Mesodermal cell (in vitro differentiated cells): ENCODE measurements at regions not wholly inside any gene's neighbourhood (a gene's known extent, or its start where the extent isn't known, plus 50 kb on each side); places are given as distances from the start of the nearest gene placed in this dataset.

Experiments
- H3K27ac ChIP-seq: 2 replicates; pipeline ENCODE4 v1.7.0; 2013; ENCODE audit warnings: mild to moderate bottlenecking, low read depth, low read length, moderate library complexity; ENCODE audit not compliant: severe bottlenecking
- H3K36me3 ChIP-seq: 2 replicates; pipeline ENCODE4 v1.7.1; 2013; ENCODE audit warnings: mild to moderate bottlenecking, low read length, moderate library complexity; ENCODE audit not compliant: control insufficient read depth, insufficient read depth
- H3K4me1 ChIP-seq: one replicate; pipeline ENCODE4 v1.7.1; 2013; ENCODE audit warnings: mild to moderate bottlenecking, low read length; ENCODE audit not compliant: insufficient read depth, control insufficient read depth, poor library complexity, severe bottlenecking
- H3K4me3 ChIP-seq: 2 replicates; pipeline ENCODE4 v1.7.0; 2013; ENCODE audit warnings: low read length, control low read depth, mild to moderate bottlenecking; ENCODE audit not compliant: insufficient read depth, poor library complexity, severe bottlenecking; ENCODE audit errors: extremely low read depth
- H3K9me3 ChIP-seq: 2 replicates; pipeline ENCODE4 v1.7.1; 2013; ENCODE audit warnings: mild to moderate bottlenecking, low read length, moderate library complexity; ENCODE audit not compliant: control insufficient read depth
- WGBS, 2 experiments: methylation state at CpG; one replicate each; pipeline ENCODE4 v1.1.5; 2013; ENCODE audit warnings: missing lambda C conversion rate in 2 of 2; ENCODE audit not compliant: insufficient coverage in 2 of 2; 5-methylcytosine and 5-hydroxymethylcytosine counted together

- H3K4me3 ChIP-seq: no peak overlapping the region
- no peak overlapping the region for H3K27ac ChIP-seq
- H3K9me3 ChIP-seq: no peaks in the 10 kb centered on the region
- WGBS, 2 experiments: 67% methylated on average over 1 of the region's 3 CpGs; no CpG with 5 or more reads in 1 of the 2 experiments
- H3K4me1 ChIP-seq: no peaks in the 10 kb centered on the region
- H3K36me3 ChIP-seq: no peaks in the 10 kb centered on the region
Observed at GRCh38 chr16:62530426-62530825, 494.2 kb upstream of the CDH8 start.

- no peaks in the 10 kb centered on the region for H3K9me3 ChIP-seq
- H3K4me1 ChIP-seq: no peaks in the 10 kb centered on the region
- no peaks in the 10 kb centered on the region for H3K36me3 ChIP-seq
- no CpG with 5 or more reads among the region's 1 CpG for WGBS, 2 experiments
- H3K4me3 ChIP-seq: no peak overlapping the region
- H3K27ac ChIP-seq: no peak overlapping the region
Observed at GRCh38 chr16:62516001-62516400, 479.8 kb upstream of the CDH8 start.

- Histone ChIP-seq H3K9me3 (no peaks in the 10 kb centered on the region), H3K4me3 (no peak overlapping the region), H3K27ac (no peak overlapping the region), H3K4me1 (no peaks in the 10 kb centered on the region), H3K36me3 (no peaks in the 10 kb centered on the region)
- 100% methylated on average over 1 of the region's 3 CpGs for WGBS, 2 experiments
Observed at GRCh38 chr16:62503073-62503472, 466.8 kb upstream of the CDH8 start.

- H3K36me3 ChIP-seq: no peaks in the 10 kb centered on the region
- H3K4me1 ChIP-seq: no peaks in the 10 kb centered on the region
- WGBS, 2 experiments: 81 to 92% methylated on average over 5 to 6 of the region's 7 CpGs
- no peak overlapping the region for H3K27ac ChIP-seq
- no peaks in the 10 kb centered on the region for H3K9me3 ChIP-seq
- H3K4me3 ChIP-seq: no peak overlapping the region
Observed at GRCh38 chr16:62478903-62479458, 442.7 kb upstream of the CDH8 start.

DNA sequence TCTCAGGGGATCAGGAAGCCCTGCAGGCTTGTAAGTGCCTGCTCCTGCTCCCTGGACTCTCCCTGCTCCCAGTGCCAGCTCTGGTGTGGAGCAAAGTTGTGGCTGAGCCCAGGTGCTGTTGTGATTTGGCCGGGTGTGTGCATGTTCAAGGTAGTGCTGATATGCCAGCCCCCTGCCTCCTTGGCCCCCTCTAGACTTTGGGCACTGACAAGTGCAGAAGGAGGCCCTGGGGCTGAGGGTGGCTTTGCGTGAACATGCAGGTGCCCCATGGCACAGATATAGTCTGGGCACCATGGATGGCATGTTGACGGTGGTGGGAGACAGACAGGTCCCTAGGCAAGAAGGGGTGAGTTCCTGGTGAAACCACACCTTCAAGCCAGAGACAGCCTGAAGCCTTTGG is 441.6 kb upstream of the CDH8 start:
- Histone ChIP-seq H3K27ac (no peak overlapping the region), H3K4me3 (no peak overlapping the region), H3K9me3 (no peaks in the 10 kb centered on the region), H3K4me1 (no peaks in the 10 kb centered on the region), H3K36me3 (no peaks in the 10 kb centered on the region)
- WGBS, 2 experiments: 100% methylated on average over 2 of the region's 3 CpGs

- Histone ChIP-seq H3K36me3 (no peaks in the 10 kb centered on the region), H3K4me1 (no peaks in the 10 kb centered on the region), H3K4me3 (no peak overlapping the region), H3K27ac (no peak overlapping the region), H3K9me3 (no peaks in the 10 kb centered on the region)
Observed at GRCh38 chr16:62475573-62475972, 439.3 kb upstream of the CDH8 start.

- no peak overlapping the region for H3K27ac ChIP-seq
- no peaks in the 10 kb centered on the region for H3K4me1 ChIP-seq
- H3K36me3 ChIP-seq: no peaks in the 10 kb centered on the region
- no peaks in the 10 kb centered on the region for H3K9me3 ChIP-seq
- no peak overlapping the region for H3K4me3 ChIP-seq
- no CpG with 5 or more reads among the region's 2 CpGs for WGBS, 2 experiments
Observed at GRCh38 chr16:62462971-62463370, 426.7 kb upstream of the CDH8 start.

GRCh38 chr16:62450291-62450690 is 414.1 kb upstream of the CDH8 start:
- H3K4me1 ChIP-seq: no peaks in the 10 kb centered on the region
- no peaks in the 10 kb centered on the region for H3K36me3 ChIP-seq
- WGBS, 2 experiments: no CpG with 5 or more reads among the region's 5 CpGs

DNA sequence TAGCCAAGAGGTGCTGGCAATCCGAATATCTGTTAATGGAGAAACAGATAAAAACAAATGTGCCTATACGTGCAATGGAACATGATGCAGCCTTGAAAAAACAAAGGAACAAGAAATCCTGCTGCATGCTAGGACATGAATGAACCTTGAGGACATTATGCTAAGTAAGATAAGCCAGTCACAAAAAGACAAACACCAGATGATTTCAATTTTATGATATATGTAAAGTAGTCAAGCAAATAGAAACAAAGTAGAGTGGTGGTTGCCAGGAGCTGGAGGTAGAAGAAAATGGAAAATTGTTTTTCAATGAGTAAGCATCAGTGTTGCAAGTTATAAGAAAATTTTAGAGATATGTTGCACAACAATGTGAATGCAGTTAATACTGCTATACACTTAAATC is 409.7 kb upstream of the CDH8 start:
- Histone ChIP-seq H3K36me3 (no peaks in the 10 kb centered on the region), H3K9me3 (peaks cover 5% of the 10 kb centered on the region), H3K4me3 (no peak overlapping the region), H3K27ac (no peak overlapping the region), H3K4me1 (no peaks in the 10 kb centered on the region)
- 80 to 94% methylated on average over 1 to 2 of the region's 2 CpGs for WGBS, 2 experiments

More at GRCh38 chr16:62450291-62450690, 414.1 kb upstream of the CDH8 start:
- no peak overlapping the region for H3K27ac ChIP-seq
- no peaks in the 10 kb centered on the region for H3K9me3 ChIP-seq
- H3K4me3 ChIP-seq: no peak overlapping the region

- Histone ChIP-seq H3K27ac (no peak overlapping the region), H3K36me3 (no peaks in the 10 kb centered on the region), H3K9me3 (no peaks in the 10 kb centered on the region), H3K4me1 (no peaks in the 10 kb centered on the region), H3K4me3 (no peak overlapping the region)
- WGBS, 2 experiments: 89% methylated on average over 3 of the region's 4 CpGs; no CpG with 5 or more reads in 1 of the 2 experiments
Observed at GRCh38 chr16:62424206-62424605, 388.0 kb upstream of the CDH8 start.

DNA sequence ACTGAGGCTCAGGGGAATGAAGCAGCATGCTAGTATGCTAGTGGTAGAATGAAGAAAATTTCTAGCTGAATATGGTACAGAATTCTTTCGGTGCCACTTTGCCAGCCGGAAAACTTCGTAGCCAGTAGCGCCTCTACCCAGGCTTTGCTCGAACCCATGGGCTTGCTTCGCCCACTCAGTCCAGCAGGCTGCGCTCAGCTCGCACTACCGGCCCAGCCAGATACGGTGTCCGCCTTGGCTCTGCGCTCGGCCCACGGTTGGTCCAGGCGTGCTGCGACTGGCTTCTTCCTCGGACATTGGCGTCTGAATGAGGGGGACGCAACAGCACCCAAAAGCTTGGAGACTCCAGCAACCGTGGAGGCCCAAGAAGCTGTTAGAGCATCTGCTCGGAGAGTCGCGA is 372.5 kb upstream of the CDH8 start:
- Histone ChIP-seq H3K4me1 (no peaks in the 10 kb centered on the region), H3K27ac (no peak overlapping the region), H3K36me3 (no peaks in the 10 kb centered on the region), H3K4me3 (no peak overlapping the region), H3K9me3 (no peaks in the 10 kb centered on the region)
- WGBS, 2 experiments: 84 to 89% methylated on average over 19 of the region's 23 CpGs
